Stimulated activated effector memory CD8-positive, alpha-beta T cell treated with anti-CD3 and anti-CD28 coated beads, Interleukin-12 subunit alpha, Interleukin-12 subunit beta, amount 100 ng/mL, for 72 hours (primary cell): ENCODE measurements at regions not wholly inside any gene's neighbourhood (a gene's known extent, or its start where the extent isn't known, plus 50 kb on each side); places are given as distances from the start of the nearest gene placed in this dataset.
A peak's percentile ranks its signal among the peaks of the same experiment; 100 is the strongest.

Experiments
- ATAC-seq: fragments of 150-1000 bp; cut with Tn5 transposase; 2 replicates; pipeline ENCODE4 v1.10.0; 2021
- DNase-seq, 2 donors: peaks; one replicate each; pipeline ENCODE4 v3.0.0; 2021 to 2022; ENCODE audit warnings: low spot score in 2 of 2
- H3K27ac Mint-ChIP-seq: one replicate; pipeline ENCODE4 v1.8.0; 2022; ENCODE audit warnings: mild to moderate bottlenecking, mixed read lengths
- H3K36me3 Mint-ChIP-seq: one replicate; pipeline ENCODE4 v1.8.0; 2022; ENCODE audit warnings: mild to moderate bottlenecking, mixed read lengths
- H3K4me1 Mint-ChIP-seq: one replicate; pipeline ENCODE4 v1.8.0; 2022; ENCODE audit warnings: mixed read lengths
- H3K4me3 Mint-ChIP-seq: one replicate; pipeline ENCODE4 v1.8.0; 2022; ENCODE audit warnings: mild to moderate bottlenecking, mixed read lengths
- H3K9me3 Mint-ChIP-seq: one replicate; pipeline ENCODE4 v1.8.0; 2022; ENCODE audit warnings: mixed read lengths

- H3K4me3 Mint-ChIP-seq: no peak overlapping the region
- DNase-seq: no peak
- no peaks in the 10 kb centered on the region for H3K4me1 Mint-ChIP-seq
- H3K36me3 Mint-ChIP-seq: no peaks in the 10 kb centered on the region
- H3K27ac Mint-ChIP-seq: no peak overlapping the region
- H3K9me3 Mint-ChIP-seq: no peaks in the 10 kb centered on the region
- no peak for ATAC-seq
Measured at GRCh38 chr9:79220251-79220650, 351.5 kb upstream of the TLE4 start.

- ATAC-seq: no peak
- Mint-ChIP-seq H3K4me1 (no peaks in the 10 kb centered on the region), H3K36me3 (no peaks in the 10 kb centered on the region), H3K9me3 (no peaks in the 10 kb centered on the region), H3K27ac (no peak overlapping the region), H3K4me3 (no peak overlapping the region)
- DNase-seq: no peak
Measured at GRCh38 chr9:79220666-79221065, 351.1 kb upstream of the TLE4 start.

- no peak overlapping the region for H3K4me3 Mint-ChIP-seq
- H3K9me3 Mint-ChIP-seq: no peaks in the 10 kb centered on the region
- ATAC-seq (peak; percentile 36), DNase-seq (no peak)
- H3K4me1 Mint-ChIP-seq: no peaks in the 10 kb centered on the region
- H3K36me3 Mint-ChIP-seq: no peaks in the 10 kb centered on the region
- no peak overlapping the region for H3K27ac Mint-ChIP-seq
Measured at GRCh38 chr9:79221084-79221483, 350.7 kb upstream of the TLE4 start.

GRCh38 chr9:79222483-79222882 lies 349.3 kb upstream of the TLE4 start:
- ATAC-seq: no peak
- no peak for DNase-seq
- no peaks in the 10 kb centered on the region for H3K4me1 Mint-ChIP-seq
- H3K9me3 Mint-ChIP-seq: no peaks in the 10 kb centered on the region
- no peak overlapping the region for H3K27ac Mint-ChIP-seq
- H3K36me3 Mint-ChIP-seq: no peaks in the 10 kb centered on the region
- H3K4me3 Mint-ChIP-seq: no peak overlapping the region

DNA sequence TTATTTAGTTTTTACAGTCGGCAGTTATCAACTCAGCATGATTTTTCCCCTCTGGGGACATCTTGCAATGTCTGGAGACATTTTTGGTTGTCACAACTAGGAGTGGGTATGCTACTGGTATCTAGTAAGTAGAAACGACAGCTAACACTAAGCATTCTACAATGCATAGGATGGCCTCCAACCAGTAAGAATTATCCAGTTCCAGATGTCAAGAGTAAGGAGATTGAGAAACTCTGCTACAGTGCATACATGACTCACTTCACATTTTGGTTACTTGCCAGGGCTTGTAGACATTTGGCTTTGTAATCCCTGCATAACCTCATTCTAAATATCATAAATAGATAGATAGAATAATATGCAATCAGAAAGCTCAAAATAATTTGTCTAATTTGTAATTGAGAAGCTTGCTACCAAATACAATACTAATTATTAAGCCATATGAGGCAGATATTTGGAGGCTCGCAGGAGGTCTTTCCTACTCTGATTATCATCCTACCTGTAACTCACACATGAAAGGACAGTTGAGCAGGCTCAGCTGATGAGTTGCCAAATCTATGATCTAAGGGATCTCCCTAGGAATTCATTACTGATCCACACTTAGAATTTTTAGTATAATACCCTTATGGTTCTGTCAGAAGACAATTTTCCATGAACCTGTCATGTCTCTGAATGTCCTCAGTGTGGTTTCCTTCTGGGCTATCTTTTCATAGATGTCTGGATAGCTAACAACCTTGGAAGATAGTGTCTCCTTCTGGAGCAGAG lies 346.9 kb upstream of the TLE4 start:
- ATAC-seq (no peak), DNase-seq (no peak)
- Mint-ChIP-seq H3K36me3 (no peaks in the 10 kb centered on the region), H3K9me3 (no peaks in the 10 kb centered on the region), H3K4me3 (no peak overlapping the region), H3K27ac (no peak overlapping the region), H3K4me1 (no peaks in the 10 kb centered on the region)

DNA sequence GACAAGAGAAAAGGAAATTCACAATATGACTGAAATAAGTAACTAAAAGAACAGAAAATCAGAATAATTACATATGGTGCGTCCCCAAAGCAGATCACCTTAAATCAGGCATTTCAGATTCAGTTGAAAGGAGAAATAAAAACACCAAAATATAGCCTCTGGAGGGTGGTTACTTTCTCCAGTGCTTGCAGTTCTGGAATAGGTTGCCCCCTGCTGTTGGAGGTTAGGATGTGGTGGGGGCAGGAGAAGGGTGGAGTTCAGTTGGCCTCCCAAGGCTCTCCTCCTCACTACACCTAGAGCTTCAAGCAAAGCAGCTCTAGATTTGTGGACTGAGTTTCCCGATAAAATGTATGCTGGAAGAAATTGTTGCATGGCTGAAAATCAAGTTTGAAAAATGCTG lies 338.2 kb upstream of the TLE4 start:
- Mint-ChIP-seq H3K4me1 (no peaks in the 10 kb centered on the region), H3K36me3 (no peaks in the 10 kb centered on the region), H3K4me3 (no peak overlapping the region), H3K9me3 (no peaks in the 10 kb centered on the region), H3K27ac (no peak overlapping the region)
- DNase-seq (no peak), ATAC-seq (no peak)

- DNase-seq: no peak
- H3K4me3 Mint-ChIP-seq: no peak overlapping the region
Measured at GRCh38 chr9:79236466-79236865, 335.3 kb upstream of the TLE4 start.

GRCh38 chr9:79237861-79238260 lies 333.9 kb upstream of the TLE4 start:
- H3K27ac Mint-ChIP-seq: no peak overlapping the region
- ATAC-seq (no peak), DNase-seq (no peak)
- H3K36me3 Mint-ChIP-seq: no peaks in the 10 kb centered on the region
- no peaks in the 10 kb centered on the region for H3K9me3 Mint-ChIP-seq
- no peak overlapping the region for H3K4me3 Mint-ChIP-seq
- no peaks in the 10 kb centered on the region for H3K4me1 Mint-ChIP-seq

More at GRCh38 chr9:79236466-79236865, 335.3 kb upstream of the TLE4 start:
- H3K9me3 Mint-ChIP-seq: no peaks in the 10 kb centered on the region
- no peak for ATAC-seq
- H3K27ac Mint-ChIP-seq: no peak overlapping the region
- no peaks in the 10 kb centered on the region for H3K36me3 Mint-ChIP-seq
- H3K4me1 Mint-ChIP-seq: no peaks in the 10 kb centered on the region

- H3K9me3 Mint-ChIP-seq: no peaks in the 10 kb centered on the region
- H3K36me3 Mint-ChIP-seq: no peaks in the 10 kb centered on the region
- H3K4me1 Mint-ChIP-seq: no peaks in the 10 kb centered on the region
- no peak for DNase-seq
- ATAC-seq: no peak
- H3K4me3 Mint-ChIP-seq: no peak overlapping the region
- H3K27ac Mint-ChIP-seq: no peak overlapping the region
Measured at GRCh38 chr9:79240774-79241173, 331.0 kb upstream of the TLE4 start.

GRCh38 chr9:79242489-79242888 lies 329.3 kb upstream of the TLE4 start:
- Mint-ChIP-seq H3K4me3 (no peak overlapping the region), H3K36me3 (no peaks in the 10 kb centered on the region), H3K9me3 (no peaks in the 10 kb centered on the region), H3K4me1 (no peaks in the 10 kb centered on the region), H3K27ac (no peak overlapping the region)
- DNase-seq (no peak), ATAC-seq (no peak)

GRCh38 chr9:79246170-79246569 lies 325.6 kb upstream of the TLE4 start:
- ATAC-seq: no peak
- H3K9me3 Mint-ChIP-seq: no peaks in the 10 kb centered on the region
- DNase-seq: no peak
- H3K4me3 Mint-ChIP-seq: no peak overlapping the region
- H3K4me1 Mint-ChIP-seq: no peaks in the 10 kb centered on the region
- H3K27ac Mint-ChIP-seq: no peak overlapping the region
- H3K36me3 Mint-ChIP-seq: no peaks in the 10 kb centered on the region

DNA sequence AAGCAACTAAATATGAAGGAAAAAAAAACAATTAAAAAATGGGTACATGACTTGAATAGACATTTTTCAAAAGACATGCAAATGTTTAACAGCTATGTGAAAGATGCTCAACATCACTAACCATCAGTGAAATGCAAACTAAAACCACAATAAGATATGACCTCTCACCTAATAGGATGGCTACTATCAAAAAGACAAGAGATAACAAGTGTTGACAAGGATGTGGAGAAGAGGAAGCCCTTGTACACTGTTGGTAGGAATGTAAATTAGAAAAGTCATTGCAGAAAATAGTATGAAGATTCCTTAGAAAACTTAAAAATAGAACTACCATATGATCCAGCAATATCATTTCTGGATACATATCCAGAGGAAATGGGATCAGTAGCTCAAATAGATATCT lies 324.7 kb upstream of the TLE4 start:
- DNase-seq (no peak), ATAC-seq (no peak)
- Mint-ChIP-seq H3K9me3 (no peaks in the 10 kb centered on the region), H3K27ac (no peak overlapping the region), H3K4me3 (no peak overlapping the region), H3K4me1 (no peaks in the 10 kb centered on the region), H3K36me3 (no peaks in the 10 kb centered on the region)

- Mint-ChIP-seq H3K4me1 (no peaks in the 10 kb centered on the region), H3K27ac (no peak overlapping the region), H3K4me3 (no peak overlapping the region), H3K36me3 (no peaks in the 10 kb centered on the region), H3K9me3 (no peaks in the 10 kb centered on the region)
- DNase-seq: no peak
- no peak for ATAC-seq
Measured at GRCh38 chr9:79250806-79251205, 321.0 kb upstream of the TLE4 start.

GRCh38 chr9:79254900-79255650 lies 316.7 kb upstream of the TLE4 start:
- DNase-seq (no peak), ATAC-seq (no peak)
- Mint-ChIP-seq H3K4me1 (no peaks in the 10 kb centered on the region), H3K9me3 (no peaks in the 10 kb centered on the region), H3K4me3 (no peak overlapping the region), H3K36me3 (no peaks in the 10 kb centered on the region), H3K27ac (no peak overlapping the region)

GRCh38 chr9:79255651-79256260 lies 316.0 kb upstream of the TLE4 start:
- no peak overlapping the region for H3K27ac Mint-ChIP-seq

GRCh38 chr9:79256691-79257213 lies 315.0 kb upstream of the TLE4 start:
- DNase-seq: no peak
- no peaks in the 10 kb centered on the region for H3K36me3 Mint-ChIP-seq
- H3K27ac Mint-ChIP-seq: no peak overlapping the region
- no peak overlapping the region for H3K4me3 Mint-ChIP-seq
- ATAC-seq: no peak
- no peaks in the 10 kb centered on the region for H3K9me3 Mint-ChIP-seq
- no peaks in the 10 kb centered on the region for H3K4me1 Mint-ChIP-seq

More at GRCh38 chr9:79255651-79256260, 316.0 kb upstream of the TLE4 start:
- H3K4me1 Mint-ChIP-seq: no peaks in the 10 kb centered on the region
- no peak for DNase-seq
- no peak for ATAC-seq
- H3K4me3 Mint-ChIP-seq: no peak overlapping the region
- H3K9me3 Mint-ChIP-seq: no peaks in the 10 kb centered on the region
- no peaks in the 10 kb centered on the region for H3K36me3 Mint-ChIP-seq
